CD8-positive, alpha-beta memory T cell (primary cell): ENCODE measurements at regions not wholly inside any gene's neighbourhood (a gene's known extent, or its start where the extent isn't known, plus 50 kb on each side); places are given as distances from the start of the nearest gene placed in this dataset.
A peak's percentile ranks its signal among the peaks of the same experiment; 100 is the strongest.
"Not testable (repeated sequence)": the region's sequence is repeated elsewhere in the genome, so short reads cannot be mapped to it uniquely, and the experiment has no call there.

Experiments used
- CTCF ChIA-PET: fragments of 350-600 bp; sonication (Branson Sonifier 250); formaldehyde crosslinking; loops from one replicate; lab custom pipeline; 2021; ENCODE audit warnings: antibody characterized with exemption; lab: Charles Lee
- POLR2A ChIA-PET: fragments of 350-600 bp; sonication (Branson Sonifier 250); formaldehyde crosslinking; loops from one replicate; lab custom pipeline; 2021; ENCODE audit warnings: antibody characterized with exemption; lab: Charles Lee
- DNase-seq, 5 donors: peaks; one replicate each; pipeline versions ENCODE4 v3.0.0 to v3.0.0-alpha.2; 2020 to 2022; ENCODE audit warnings: mixed read lengths in 1 of 5
- H3K27ac ChIP-seq: one replicate; pipeline ENCODE4 v1.7.0; 2013; ENCODE audit warnings: low read depth, mild to moderate bottlenecking, low read length, moderate library complexity
- H3K27me3 ChIP-seq: 2 replicates; pipeline ENCODE4 v1.7.0; 2013; ENCODE audit warnings: low read length, mild to moderate bottlenecking; ENCODE audit not compliant: insufficient read depth, poor library complexity, severe bottlenecking
- H3K36me3 ChIP-seq: 2 replicates; pipeline ENCODE4 v1.7.0; 2013; ENCODE audit warnings: mild to moderate bottlenecking, low read length, moderate library complexity; ENCODE audit not compliant: insufficient read depth
- H3K4me1 ChIP-seq: 2 replicates; pipeline ENCODE4 v1.7.0; 2013; ENCODE audit warnings: mild to moderate bottlenecking, low read length, moderate library complexity; ENCODE audit not compliant: insufficient read depth
- H3K4me3 ChIP-seq: 2 replicates; pipeline ENCODE4 v1.7.0; 2013; ENCODE audit warnings: mild to moderate bottlenecking, low read length
- H3K9me3 ChIP-seq: 2 replicates; pipeline ENCODE4 v1.7.0; 2013; ENCODE audit warnings: mild to moderate bottlenecking, low read length
- H3K27ac Mint-ChIP-seq, 8 donors: one replicate each; pipeline ENCODE4 v1.8.0; 2020 to 2021; ENCODE audit warnings: mixed read lengths in 8 of 8, mild to moderate bottlenecking in 6 of 8, inconsistent platforms in 3 of 8, moderate library complexity in 3 of 8
- H3K27me3 Mint-ChIP-seq, 2 donors: one replicate each; pipeline ENCODE4 v1.8.0; 2020 to 2021; ENCODE audit warnings: mixed read lengths in 2 of 2, mild to moderate bottlenecking in 1 of 2, moderate library complexity in 1 of 2
- H3K36me3 Mint-ChIP-seq, 3 donors: one replicate each; pipeline ENCODE4 v1.8.0; 2020 to 2021; ENCODE audit warnings: mixed read lengths in 3 of 3, inconsistent platforms in 1 of 3, mild to moderate bottlenecking in 1 of 3
- H3K4me1 Mint-ChIP-seq, 3 donors: one replicate each; pipeline ENCODE4 v1.8.0; 2020 to 2021; ENCODE audit warnings: mixed read lengths in 3 of 3, inconsistent platforms in 1 of 3, mild to moderate bottlenecking in 1 of 3
- H3K4me3 Mint-ChIP-seq, 7 donors: one replicate each; pipeline ENCODE4 v1.8.0; 2020 to 2021; ENCODE audit warnings: mixed read lengths in 7 of 7, mild to moderate bottlenecking in 6 of 7, moderate library complexity in 4 of 7, inconsistent platforms in 2 of 7
- H3K9me3 Mint-ChIP-seq, 5 donors: one replicate each; pipeline ENCODE4 v1.8.0; 2020 to 2022; ENCODE audit warnings: mixed read lengths in 5 of 5, mild to moderate bottlenecking in 3 of 5, moderate library complexity in 2 of 5, inconsistent platforms in 1 of 5

DNA sequence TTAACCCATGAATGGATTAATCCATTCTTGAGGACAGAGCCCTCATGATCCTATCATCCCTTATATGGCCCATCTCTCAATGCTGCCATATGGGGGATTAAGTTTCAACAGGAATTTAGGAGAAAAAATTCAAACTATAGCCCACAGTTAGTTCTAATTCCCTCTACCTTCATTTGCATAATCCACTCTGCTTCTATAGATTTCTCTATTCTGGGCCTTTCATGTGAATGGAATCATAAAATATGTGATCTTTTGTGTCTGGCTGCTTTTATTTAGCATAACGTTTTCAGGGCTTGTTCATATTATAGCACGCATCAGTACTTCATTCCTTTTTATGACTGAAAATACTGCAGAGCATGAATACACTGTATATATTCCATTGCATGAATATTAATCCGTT lies 55.4 kb downstream of the CTSL start:
- Mint-ChIP-seq H3K27ac (no peak overlapping the region), H3K4me1 (no peaks in the 10 kb centered on the region), H3K36me3 (no peaks in the 10 kb centered on the region), H3K9me3 (no peaks in the 10 kb centered on the region), H3K27me3 (peaks cover 2 to 5% of the 10 kb centered on the region in 2 donors), H3K4me3 (no peak overlapping the region)
- POLR2A ChIA-PET: no interaction called here
- Histone ChIP-seq H3K4me1 (no peaks in the 10 kb centered on the region), H3K9me3 (no peaks in the 10 kb centered on the region), H3K27ac (no peak overlapping the region), H3K36me3 (no peaks in the 10 kb centered on the region), H3K4me3 (no peak overlapping the region), H3K27me3 (no peaks in the 10 kb centered on the region)
- DNase-seq: no peak
- CTCF ChIA-PET: no interaction called here

DNA sequence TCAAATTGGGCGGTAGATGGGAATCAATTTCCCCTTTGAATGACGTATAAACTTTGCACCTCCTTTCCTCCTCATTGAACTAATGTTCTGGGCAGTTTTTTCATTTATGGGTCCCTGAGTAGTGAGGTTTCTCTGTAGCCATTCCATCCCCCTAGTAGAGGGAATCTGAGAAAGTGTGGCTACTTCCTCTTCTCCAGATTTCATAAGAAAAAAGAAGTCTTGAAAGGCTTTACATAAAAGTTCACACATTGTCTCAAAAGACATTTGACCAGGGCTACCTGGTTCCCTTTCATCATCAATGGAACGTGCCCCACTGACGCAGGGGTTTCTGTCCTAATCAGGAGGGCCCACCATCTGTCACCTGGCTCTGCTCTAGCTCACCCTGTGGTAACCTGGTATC lies 57.3 kb downstream of the CTSL start:
- POLR2A ChIA-PET: no interaction called here
- Mint-ChIP-seq H3K27me3 (peaks cover 2 to 5% of the 10 kb centered on the region in 2 donors), H3K4me1 (no peaks in the 10 kb centered on the region), H3K27ac (no peak overlapping the region), H3K4me3 (no peak overlapping the region), H3K9me3 (no peaks in the 10 kb centered on the region), H3K36me3 (no peaks in the 10 kb centered on the region)
- DNase-seq: no peak
- Histone ChIP-seq H3K9me3 (no peaks in the 10 kb centered on the region), H3K27ac (no peak overlapping the region), H3K4me3 (no peak overlapping the region), H3K27me3 (no peaks in the 10 kb centered on the region), H3K36me3 (no peaks in the 10 kb centered on the region), H3K4me1 (no peaks in the 10 kb centered on the region)
- CTCF ChIA-PET: no interaction called here

DNA sequence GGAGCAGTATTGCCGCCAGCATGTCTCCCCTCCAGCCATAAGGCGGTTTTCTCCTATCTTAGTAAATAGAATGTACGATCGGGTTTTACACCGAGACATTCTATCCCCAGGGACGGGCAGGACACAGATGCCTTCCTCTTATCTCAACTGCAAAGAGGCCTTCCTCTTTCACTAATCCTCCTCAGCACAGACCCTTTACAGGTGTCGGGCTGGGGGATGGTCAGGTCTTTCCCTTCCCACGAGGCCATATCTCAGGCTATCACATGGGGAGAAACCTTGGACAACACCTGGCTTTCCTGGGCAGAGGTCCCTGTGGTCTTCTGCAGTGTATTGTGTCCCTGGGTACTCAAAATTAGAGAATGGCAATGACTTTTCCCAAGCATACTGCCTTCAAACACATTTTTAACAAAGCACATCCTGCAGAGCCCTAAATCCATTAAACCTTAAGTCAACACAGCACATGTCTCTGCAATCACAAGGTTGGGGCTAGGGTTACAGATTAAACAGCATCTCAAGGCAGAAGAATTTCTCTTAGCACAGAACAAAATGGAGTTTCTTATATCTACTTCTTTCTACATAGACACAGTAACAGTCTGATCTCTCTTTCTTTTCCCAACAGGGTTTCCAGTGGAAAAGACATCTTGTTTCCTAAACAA lies 59.5 kb downstream of the CTSL start:
- H3K27ac Mint-ChIP-seq, H3K4me1 Mint-ChIP-seq, H3K4me3 ChIP-seq, H3K9me3 Mint-ChIP-seq, H3K27me3 ChIP-seq, CTCF ChIA-PET, H3K36me3 Mint-ChIP-seq, H3K4me1 ChIP-seq, H3K9me3 ChIP-seq, H3K27me3 Mint-ChIP-seq, POLR2A ChIA-PET, H3K4me3 Mint-ChIP-seq, DNase-seq, H3K36me3 ChIP-seq, H3K27ac ChIP-seq: not testable (repeated sequence)

DNA sequence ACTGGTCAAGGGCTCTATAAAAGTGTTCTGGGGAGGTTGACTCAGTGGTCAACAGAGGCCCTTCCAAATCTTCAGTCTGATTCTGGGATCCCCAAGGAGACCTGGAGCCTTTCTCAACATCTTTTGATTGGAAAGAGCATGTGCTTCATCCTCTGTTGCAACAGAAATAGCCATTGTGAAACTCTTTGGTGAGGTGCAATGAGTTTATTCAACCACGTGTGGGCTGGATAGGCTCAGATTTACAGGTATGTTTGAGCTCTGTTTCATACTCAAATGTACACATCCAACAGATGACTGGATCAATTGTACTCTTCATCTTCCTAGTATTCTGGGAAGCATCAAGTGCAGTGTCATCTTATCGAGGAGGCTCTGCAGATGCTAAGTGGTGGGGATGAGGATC lies 60.5 kb downstream of the CTSL start:
- Mint-ChIP-seq H3K36me3 (no peaks in the 10 kb centered on the region), H3K4me3 (no peak overlapping the region), H3K9me3 (no peaks in the 10 kb centered on the region), H3K27me3 (peaks cover 2 to 5% of the 10 kb centered on the region in 2 donors), H3K4me1 (no peaks in the 10 kb centered on the region), H3K27ac (no peak overlapping the region)
- no peak for DNase-seq
- H3K36me3 ChIP-seq: no peaks in the 10 kb centered on the region
- no peak overlapping the region for H3K4me3 ChIP-seq
- ChIA-PET CTCF (no interaction called here), POLR2A (no interaction called here)
- no peak overlapping the region for H3K27ac ChIP-seq
- no peaks in the 10 kb centered on the region for H3K4me1 ChIP-seq
- H3K27me3 ChIP-seq: no peaks in the 10 kb centered on the region
- H3K9me3 ChIP-seq: no peaks in the 10 kb centered on the region

DNA sequence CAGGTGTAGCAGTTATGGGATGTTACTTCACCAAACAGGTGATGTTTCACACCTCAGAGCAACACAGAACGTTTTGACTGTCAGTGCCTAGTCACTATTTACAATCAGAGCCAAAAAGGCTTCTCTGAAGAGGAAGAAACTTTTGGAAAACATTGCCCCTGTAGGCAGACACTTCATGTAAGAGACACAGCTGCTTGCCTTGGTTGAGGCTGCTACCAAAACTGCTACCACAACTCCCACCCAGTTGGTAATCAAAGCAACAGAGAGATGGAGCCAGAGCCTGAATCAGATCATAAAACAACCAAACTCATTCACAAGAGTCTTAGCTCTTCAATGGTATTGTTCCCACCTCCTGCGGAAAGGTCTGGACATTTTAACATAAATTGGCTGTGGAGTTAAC lies 61.0 kb downstream of the CTSL start:
- ChIA-PET POLR2A (no interaction called here), CTCF (no interaction called here)
- no peak for DNase-seq
- no peaks in the 10 kb centered on the region for H3K9me3 ChIP-seq
- no peak overlapping the region for H3K4me3 Mint-ChIP-seq
- H3K36me3 ChIP-seq: no peaks in the 10 kb centered on the region
- H3K36me3 Mint-ChIP-seq: no peaks in the 10 kb centered on the region
- H3K27ac Mint-ChIP-seq: no peak overlapping the region
- no peaks in the 10 kb centered on the region for H3K9me3 Mint-ChIP-seq
- H3K4me3 ChIP-seq: no peak overlapping the region
- H3K27me3 Mint-ChIP-seq: peaks cover 2 to 5% of the 10 kb centered on the region in 2 donors
- no peaks in the 10 kb centered on the region for H3K4me1 Mint-ChIP-seq
- H3K4me1 ChIP-seq: no peaks in the 10 kb centered on the region
- no peaks in the 10 kb centered on the region for H3K27me3 ChIP-seq
- no peak overlapping the region for H3K27ac ChIP-seq

DNA sequence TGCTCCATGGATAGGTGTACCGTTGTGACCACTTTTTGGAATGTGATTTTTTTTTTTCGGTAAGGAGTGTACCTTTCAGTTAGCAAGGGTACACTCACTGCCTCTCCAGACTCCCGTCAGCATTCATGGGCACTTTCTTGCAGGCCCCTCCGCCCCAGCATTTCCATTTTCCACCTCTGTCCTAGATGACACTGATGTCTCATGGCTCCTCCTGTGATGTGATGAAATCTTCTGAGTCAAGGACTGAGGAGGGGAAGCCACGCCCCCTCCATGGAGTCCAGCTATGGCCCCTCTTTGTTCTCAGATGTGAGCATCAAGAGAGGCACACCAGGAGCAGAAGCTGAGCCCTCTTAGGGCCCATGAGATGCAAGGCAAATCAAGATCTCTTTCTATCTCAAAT lies 61.8 kb downstream of the CTSL start:
- Histone ChIP-seq H3K27ac (no peak overlapping the region), H3K4me3 (no peak overlapping the region), H3K4me1 (no peaks in the 10 kb centered on the region), H3K27me3 (no peaks in the 10 kb centered on the region), H3K9me3 (no peaks in the 10 kb centered on the region), H3K36me3 (no peaks in the 10 kb centered on the region)
- DNase-seq: no peak
- Mint-ChIP-seq H3K9me3 (no peaks in the 10 kb centered on the region), H3K27ac (no peak overlapping the region), H3K4me1 (peaks cover 1 to 2% (median 2%) of the 10 kb centered on the region in 3 donors), H3K4me3 (no peak overlapping the region), H3K36me3 (no peaks in the 10 kb centered on the region), H3K27me3 (peaks cover 2 to 5% of the 10 kb centered on the region in 2 donors)
- POLR2A ChIA-PET: no interaction called here
- CTCF ChIA-PET: no interaction called here

DNA sequence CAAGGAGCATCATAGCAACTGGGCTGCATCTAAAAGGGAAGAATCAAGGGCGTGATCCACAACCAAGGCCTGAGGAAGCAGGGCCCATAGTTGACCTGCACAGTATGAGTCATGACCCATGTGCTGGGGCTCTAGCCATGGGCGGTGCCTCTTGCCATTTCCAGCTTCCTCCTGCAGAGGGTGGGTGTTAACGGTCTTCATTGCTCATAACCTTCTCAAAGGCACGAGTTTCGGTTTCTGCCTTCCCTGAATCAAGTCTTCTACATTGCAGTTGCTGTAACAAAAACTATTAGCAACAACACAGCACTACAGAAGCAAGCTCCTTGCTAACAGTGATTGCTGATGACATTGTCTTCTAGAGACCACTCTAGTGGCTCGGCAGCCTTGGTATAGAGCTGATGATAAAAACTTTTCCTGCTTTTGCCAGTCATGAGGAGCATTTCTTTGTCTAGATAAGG lies 66.9 kb downstream of the CTSL start:
- Histone ChIP-seq H3K4me3 (no peak overlapping the region), H3K4me1 (no peaks in the 10 kb centered on the region), H3K27ac (peak overlapping the region; percentile 32), H3K27me3 (no peaks in the 10 kb centered on the region), H3K9me3 (no peaks in the 10 kb centered on the region), H3K36me3 (no peaks in the 10 kb centered on the region)
- Mint-ChIP-seq H3K36me3 (no peaks in the 10 kb centered on the region), H3K27ac (peak overlapping the region in 3 of 8 donors; percentile 20 to 48 (median 20)), H3K4me3 (peak overlapping the region in 4 of 7 donors; percentile 30 to 62 (median 48)), H3K27me3 (peaks cover 0 to 2% of the 10 kb centered on the region in 2 donors), H3K9me3 (no peaks in the 10 kb centered on the region), H3K4me1 (peaks cover 8 to 11% (median 11%) of the 10 kb centered on the region in 3 donors)
- no peak for DNase-seq
- ChIA-PET CTCF (no interaction called here), POLR2A (interaction anchor here (0.5 kb wide), 1 partner anchor 845 kb away, joined by 3 read pairs; no protein-coding TSS in a partner anchor)

DNA sequence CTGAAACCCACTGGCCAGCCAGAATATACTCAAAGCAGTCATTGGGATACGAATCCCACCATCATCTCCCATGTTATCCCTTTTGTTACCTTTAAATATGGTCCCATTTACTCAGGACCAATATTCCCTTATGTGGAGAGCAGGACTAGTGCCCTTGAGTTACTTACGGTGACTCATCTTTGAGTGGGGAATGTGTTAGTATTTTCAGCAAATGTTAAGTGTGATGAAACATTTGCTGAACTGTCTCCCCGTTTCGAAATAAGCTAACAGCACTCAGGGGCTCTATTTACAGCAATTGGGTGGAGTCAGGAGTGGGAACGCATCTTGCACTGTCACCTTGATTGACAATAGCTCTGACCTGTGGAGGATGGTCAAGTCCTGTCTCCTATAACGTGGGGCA lies 67.4 kb downstream of the CTSL start:
- no peaks in the 10 kb centered on the region for H3K27me3 ChIP-seq
- Mint-ChIP-seq H3K36me3 (no peaks in the 10 kb centered on the region), H3K27me3 (peaks cover 0 to 2% of the 10 kb centered on the region in 2 donors), H3K4me1 (peaks cover 8 to 11% (median 11%) of the 10 kb centered on the region in 3 donors), H3K4me3 (peak overlapping the region in 2 of 7 donors; percentile 12 to 62), H3K27ac (peak overlapping the region in 3 of 8 donors; percentile 12 to 90 (median 30)), H3K9me3 (no peaks in the 10 kb centered on the region)
- H3K27ac ChIP-seq: peak overlapping the region; percentile 32
- H3K9me3 ChIP-seq: no peaks in the 10 kb centered on the region
- no peaks in the 10 kb centered on the region for H3K36me3 ChIP-seq
- POLR2A ChIA-PET: no interaction called here
- no peak overlapping the region for H3K4me3 ChIP-seq
- no peaks in the 10 kb centered on the region for H3K4me1 ChIP-seq
- no peak for DNase-seq
- CTCF ChIA-PET: no interaction called here
